ENCODE measurements at regions not wholly inside any gene's neighbourhood (a gene's known extent, or its start where the extent isn't known, plus 50 kb on each side); places are given as distances from the start of the nearest gene placed in this dataset.
"Not testable (repeated sequence)": the region's sequence is repeated elsewhere in the genome, so short reads cannot be mapped to it uniquely, and the experiment has no call there.

GRCh38 chr3:82179291-82179690 lies 417.8 kb upstream of the GBE1 start:
- TF ChIP-seq CTCF (conservative IDR thresholded peaks at IDR 0.05) = no peak
- H3K27ac ChIP-seq = no peak overlapping the region

DNA sequence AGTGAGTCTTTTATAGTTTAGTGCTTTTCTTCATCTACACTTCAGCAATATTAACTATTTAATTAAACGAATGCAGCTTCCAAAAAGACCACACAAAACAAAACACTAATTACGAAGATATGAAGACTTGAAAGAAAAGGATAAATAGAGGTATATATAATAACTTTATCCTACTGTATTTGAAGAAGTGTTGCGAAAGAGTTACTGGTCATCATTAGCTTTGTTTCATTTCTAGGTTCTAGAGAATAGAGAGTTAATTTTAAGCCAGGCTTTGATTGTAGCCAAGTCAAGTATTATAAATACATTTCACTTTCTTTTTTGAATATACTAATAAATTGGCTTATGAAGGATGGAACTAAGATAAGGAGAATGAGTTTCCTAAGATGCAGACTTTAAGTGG lies 416.8 kb upstream of the GBE1 start:
- no peak overlapping the region for H3K27ac ChIP-seq
- TF ChIP-seq CTCF (conservative IDR thresholded peaks at IDR 0.05) = no peak

GRCh38 chr3:82177774-82178173 lies 416.3 kb upstream of the GBE1 start:
- H3K27ac ChIP-seq = no peak overlapping the region
- no peak for TF ChIP-seq CTCF (conservative IDR thresholded peaks at IDR 0.05)

- H3K27ac ChIP-seq = no peak overlapping the region
- TF ChIP-seq CTCF (conservative IDR thresholded peaks at IDR 0.05) = no peak
Measured at GRCh38 chr3:82165266-82165665, 403.8 kb upstream of the GBE1 start.

- peak; percentile 51 for TF ChIP-seq CTCF (conservative IDR thresholded peaks at IDR 0.05)
- no peak overlapping the region for H3K27ac ChIP-seq
Measured at GRCh38 chr3:82163907-82164520, 402.6 kb upstream of the GBE1 start.

DNA sequence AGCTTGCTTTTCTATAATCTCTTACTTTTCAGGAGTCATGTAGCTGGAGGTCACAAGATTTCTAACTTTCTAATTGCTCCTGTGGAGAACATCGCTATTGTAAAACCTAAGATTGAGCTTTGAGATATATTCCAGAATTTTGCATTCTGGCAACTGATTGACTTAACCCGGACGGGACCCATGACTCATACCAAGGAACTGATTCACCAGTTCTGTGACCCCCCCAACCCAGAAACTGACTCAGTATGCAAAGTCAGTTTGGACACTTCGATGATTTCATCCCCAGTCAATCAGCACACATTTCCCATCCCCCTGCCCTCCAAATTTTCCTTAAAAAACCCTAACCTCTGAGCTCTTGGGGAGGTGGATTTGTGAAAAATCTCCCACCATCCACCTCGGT lies 396.5 kb upstream of the GBE1 start:
- H3K27ac ChIP-seq = no peak overlapping the region
- TF ChIP-seq CTCF (conservative IDR thresholded peaks at IDR 0.05) = no peak

DNA sequence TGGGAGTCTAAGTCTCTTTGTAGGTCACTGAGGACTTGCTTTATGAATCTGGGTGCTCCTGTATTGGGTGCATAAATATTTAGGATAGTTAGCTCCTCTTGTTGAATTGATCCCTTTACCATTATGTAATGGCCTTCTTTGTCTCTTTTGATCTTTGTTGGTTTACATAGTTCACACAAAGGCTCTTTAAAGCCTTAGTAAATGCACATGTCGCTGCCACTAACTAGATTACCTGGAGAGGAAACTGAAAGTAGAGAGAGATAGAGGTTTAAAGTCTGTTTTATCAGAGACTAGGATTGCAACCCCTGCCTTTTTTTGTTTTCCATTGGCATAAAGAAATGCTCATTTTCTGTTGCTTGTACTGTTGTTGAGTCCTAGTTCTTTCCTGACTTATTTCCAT lies 392.4 kb upstream of the GBE1 start:
- not testable (repeated sequence) for H3K27ac ChIP-seq

GRCh38 chr3:82145742-82146141 lies 384.3 kb upstream of the GBE1 start:
- H3K27ac ChIP-seq = no peak overlapping the region
- no peak for TF ChIP-seq CTCF (conservative IDR thresholded peaks at IDR 0.05)
